ENCODE measurements at regions not wholly inside any gene's neighbourhood (a gene's known extent, or its start where the extent isn't known, plus 50 kb on each side); places are given as distances from the start of the nearest gene placed in this dataset.

- TF ChIP-seq JUND (IDR thresholded peaks at IDR 0.05) = no peak
- TF ChIP-seq, protein P1, sequence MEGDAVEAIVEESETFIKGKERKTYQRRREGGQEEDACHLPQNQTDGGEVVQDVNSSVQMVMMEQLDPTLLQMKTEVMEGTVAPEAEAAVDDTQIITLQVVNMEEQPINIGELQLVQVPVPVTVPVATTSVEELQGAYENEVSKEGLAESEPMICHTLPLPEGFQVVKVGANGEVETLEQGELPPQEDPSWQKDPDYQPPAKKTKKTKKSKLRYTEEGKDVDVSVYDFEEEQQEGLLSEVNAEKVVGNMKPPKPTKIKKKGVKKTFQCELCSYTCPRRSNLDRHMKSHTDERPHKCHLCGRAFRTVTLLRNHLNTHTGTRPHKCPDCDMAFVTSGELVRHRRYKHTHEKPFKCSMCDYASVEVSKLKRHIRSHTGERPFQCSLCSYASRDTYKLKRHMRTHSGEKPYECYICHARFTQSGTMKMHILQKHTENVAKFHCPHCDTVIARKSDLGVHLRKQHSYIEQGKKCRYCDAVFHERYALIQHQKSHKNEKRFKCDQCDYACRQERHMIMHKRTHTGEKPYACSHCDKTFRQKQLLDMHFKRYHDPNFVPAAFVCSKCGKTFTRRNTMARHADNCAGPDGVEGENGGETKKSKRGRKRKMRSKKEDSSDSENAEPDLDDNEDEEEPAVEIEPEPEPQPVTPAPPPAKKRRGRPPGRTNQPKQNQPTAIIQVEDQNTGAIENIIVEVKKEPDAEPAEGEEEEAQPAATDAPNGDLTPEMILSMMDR (IDR thresholded peaks at IDR 0.05 in 2 of 3, conservative IDR thresholded peaks at IDR 0.05 in 1 of 3; ENCODE audit: borderline replicate concordance in 1 of 3, insufficient read depth in 1 of 3, low read depth in 2 of 3, low read length in 2 of 3) = no peak
- TF ChIP-seq RAD21 (IDR thresholded peaks at IDR 0.05; ENCODE audit: low read depth) = no peak
- no peak for TF ChIP-seq YY1 (IDR thresholded peaks at IDR 0.05; ENCODE audit: extremely low read depth, insufficient replicate concordance, low read depth, low read length)
- no peak for TF ChIP-seq EZH2phosphoT487 (IDR thresholded peaks at IDR 0.05; ENCODE audit: borderline replicate concordance)
- TF ChIP-seq, protein P2, sequence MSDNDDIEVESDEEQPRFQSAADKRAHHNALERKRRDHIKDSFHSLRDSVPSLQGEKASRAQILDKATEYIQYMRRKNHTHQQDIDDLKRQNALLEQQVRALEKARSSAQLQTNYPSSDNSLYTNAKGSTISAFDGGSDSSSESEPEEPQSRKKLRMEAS (IDR thresholded peaks at IDR 0.05) = no peak
- no peak for TF ChIP-seq CEBPB (IDR thresholded peaks at IDR 0.05; ENCODE audit: low read depth)
- no peak for TF ChIP-seq POLR2A (IDR thresholded peaks at IDR 0.05; ENCODE audit: borderline replicate concordance, extremely low read depth, insufficient read depth, insufficient read length)
- no peak for TF ChIP-seq ZFX (IDR thresholded peaks at IDR 0.05)
- no peak for TF ChIP-seq ELF1 (IDR thresholded peaks at IDR 0.05; ENCODE audit: borderline replicate concordance, low read depth)
- TF ChIP-seq ZBTB33 (IDR thresholded peaks at IDR 0.05; ENCODE audit: extremely low read depth, insufficient replicate concordance, low read length) = no peak
Measured at GRCh38 chr13:73741111-73741510, 393.1 kb downstream of the KLF12 start.

Measured in HCT116 (cell line).